NT2/D1 (cell line): ENCODE measurements at regions not wholly inside any gene's neighbourhood (a gene's known extent, or its start where the extent isn't known, plus 50 kb on each side); places are given as distances from the start of the nearest gene placed in this dataset.
"Not testable (repeated sequence)": the region's sequence is repeated elsewhere in the genome, so short reads cannot be mapped to it uniquely, and the experiment has no call there.

Experiments used
- DNase-seq: peaks from one replicate; pipeline ENCODE4 v3.0.0-alpha.2; 2011; ENCODE audit warnings: low read depth, low spot score
- H3K27me3 ChIP-seq: 2 replicates; pipeline ENCODE4 v1.6.0; 2011; ENCODE audit warnings: mild to moderate bottlenecking; ENCODE audit not compliant: insufficient read length, insufficient read depth
- H3K36me3 ChIP-seq: 2 replicates; pipeline ENCODE4 v1.6.1; 2011; ENCODE audit warnings: mild to moderate bottlenecking, low read length, mixed read lengths; ENCODE audit not compliant: insufficient read depth, insufficient read length
- H3K4me1 ChIP-seq: 2 replicates; pipeline ENCODE4 v1.5.1; 2011; ENCODE audit not compliant: insufficient read depth, insufficient read length
- H3K4me3 ChIP-seq: 2 replicates; pipeline ENCODE4 v1.5.1; 2011; ENCODE audit warnings: low read depth; ENCODE audit not compliant: insufficient read length
- H3K9ac ChIP-seq: 2 replicates; pipeline ENCODE4 v1.6.0; 2011; ENCODE audit warnings: low read depth; ENCODE audit not compliant: insufficient read length
- H3K9me3 ChIP-seq: 2 replicates; pipeline ENCODE4 v1.5.1; 2011; ENCODE audit warnings: mild to moderate bottlenecking, low read length; ENCODE audit not compliant: insufficient read depth
- SUZ12 ChIP-seq: IDR thresholded peaks from 2 replicates; pipeline ENCODE4 v1.6.1; 2011; ENCODE audit not compliant: insufficient read length, insufficient read depth; ENCODE audit errors: extremely low read depth
- YY1 ChIP-seq: IDR thresholded peaks from 2 replicates; pipeline ENCODE4 v1.6.1; 2011; ENCODE audit not compliant: insufficient read length, insufficient read depth
- ZNF274 ChIP-seq: IDR thresholded peaks from 2 replicates; pipeline ENCODE4 v1.6.1; 2011; ENCODE audit warnings: mild to moderate bottlenecking, low read depth, low read length

DNA sequence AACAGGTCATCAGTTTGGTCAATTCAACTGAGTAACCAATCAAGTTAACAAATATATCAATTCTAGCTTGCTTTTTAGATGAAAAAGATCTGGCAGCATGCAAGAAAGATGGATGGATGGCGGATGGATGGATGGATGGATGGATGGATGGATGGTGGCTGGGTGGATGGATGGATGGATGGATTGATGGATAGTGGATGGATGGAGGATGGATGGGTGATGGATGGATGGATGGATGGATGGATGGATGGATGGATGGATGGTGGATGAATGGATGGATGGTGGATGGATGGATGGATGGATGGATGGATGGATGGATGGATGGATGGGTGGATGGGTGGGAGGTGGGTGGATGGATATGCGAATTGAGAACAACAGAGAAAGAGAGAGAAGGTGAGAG, 303.7 kb upstream of the IGF1R start:
- DNase-seq = no peak
- Histone ChIP-seq H3K4me1 (no peaks in the 10 kb centered on the region), H3K9me3 (no peaks in the 10 kb centered on the region), H3K4me3 (no peak overlapping the region), H3K9ac (no peak overlapping the region), H3K27me3 (no peaks in the 10 kb centered on the region), H3K36me3 (no peaks in the 10 kb centered on the region)
- TF ChIP-seq SUZ12 (no peak), YY1 (no peak)

DNA sequence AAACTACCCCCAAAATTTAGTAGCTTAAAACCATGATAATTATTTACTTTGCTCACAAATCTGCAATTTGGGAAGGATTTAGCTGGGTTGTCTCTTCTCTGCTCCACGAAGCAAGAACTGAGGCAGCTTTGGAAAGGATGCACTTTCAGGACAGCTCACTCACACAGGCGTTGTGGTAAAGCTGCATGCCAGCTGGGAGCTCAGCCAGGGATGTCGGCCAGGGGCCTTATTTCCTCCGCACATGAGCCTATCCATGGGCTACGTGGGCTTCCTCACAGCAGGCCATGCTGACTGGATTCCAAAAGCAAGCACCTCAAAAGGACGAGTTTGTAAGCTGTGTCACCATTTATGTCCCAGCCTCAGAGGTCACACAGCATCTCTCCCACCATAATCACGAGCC, 301.3 kb upstream of the IGF1R start:
- DNase-seq = no peak
- no peak overlapping the region for H3K9ac ChIP-seq
- no peaks in the 10 kb centered on the region for H3K36me3 ChIP-seq
- H3K9me3 ChIP-seq = no peaks in the 10 kb centered on the region
- no peak overlapping the region for H3K4me3 ChIP-seq
- H3K27me3 ChIP-seq = no peaks in the 10 kb centered on the region
- TF ChIP-seq SUZ12 (no peak), ZNF274 (no peak), YY1 (no peak)
- H3K4me1 ChIP-seq = no peaks in the 10 kb centered on the region

DNA sequence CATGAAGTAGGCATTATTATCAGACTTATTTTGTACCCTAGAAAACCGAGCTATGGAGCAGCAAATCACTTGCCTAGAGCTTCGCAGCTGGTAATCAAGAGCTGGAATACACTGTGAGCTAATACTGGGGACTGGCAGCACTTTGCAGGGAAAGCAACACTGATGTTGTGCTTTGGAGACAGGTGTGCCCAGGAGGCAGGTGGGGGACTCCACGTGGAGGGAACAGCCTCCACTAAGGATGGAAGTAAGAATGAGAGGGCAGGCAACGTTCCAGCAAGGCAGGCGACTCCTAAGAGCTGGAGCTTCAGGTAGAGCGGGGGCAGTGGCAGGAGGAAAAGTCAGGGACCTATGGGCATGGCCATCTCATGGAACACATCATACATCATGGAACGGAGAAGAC, 300.5 kb upstream of the IGF1R start:
- H3K9ac ChIP-seq = no peak overlapping the region
- H3K27me3 ChIP-seq = no peaks in the 10 kb centered on the region
- no peaks in the 10 kb centered on the region for H3K4me1 ChIP-seq
- H3K4me3 ChIP-seq = no peak overlapping the region
- H3K36me3 ChIP-seq = no peaks in the 10 kb centered on the region
- TF ChIP-seq SUZ12 (no peak), ZNF274 (no peak)
- DNase-seq = no peak
- no peaks in the 10 kb centered on the region for H3K9me3 ChIP-seq

DNA sequence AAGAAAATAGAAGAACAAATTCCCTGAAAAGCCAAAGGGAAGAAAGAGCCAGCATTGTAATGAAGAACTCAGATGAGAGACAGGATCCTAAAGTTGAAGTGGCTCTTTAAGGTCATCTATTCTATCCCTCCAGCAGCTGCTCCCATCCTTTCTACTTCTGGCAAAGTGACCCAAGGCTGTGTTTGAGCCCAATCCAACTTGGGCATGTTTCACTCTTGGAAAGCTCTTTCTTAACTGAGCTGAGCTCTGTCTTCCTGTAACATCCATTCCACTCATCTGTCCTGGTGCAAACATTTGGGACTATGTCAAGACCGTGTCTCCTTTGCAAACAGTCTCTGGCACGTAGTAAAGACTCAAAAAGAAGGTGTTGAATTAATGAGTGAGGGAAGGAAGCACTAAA, 298.1 kb upstream of the IGF1R start:
- DNase-seq = no peak
- H3K9ac ChIP-seq = no peak overlapping the region
- TF ChIP-seq YY1 (no peak), ZNF274 (no peak), SUZ12 (no peak)
- no peaks in the 10 kb centered on the region for H3K27me3 ChIP-seq
- no peaks in the 10 kb centered on the region for H3K36me3 ChIP-seq
- no peaks in the 10 kb centered on the region for H3K4me1 ChIP-seq
- H3K4me3 ChIP-seq = no peak overlapping the region
- H3K9me3 ChIP-seq = peaks cover under 1% of the 10 kb centered on the region; the same call in 1 of the 2 replicates

DNA sequence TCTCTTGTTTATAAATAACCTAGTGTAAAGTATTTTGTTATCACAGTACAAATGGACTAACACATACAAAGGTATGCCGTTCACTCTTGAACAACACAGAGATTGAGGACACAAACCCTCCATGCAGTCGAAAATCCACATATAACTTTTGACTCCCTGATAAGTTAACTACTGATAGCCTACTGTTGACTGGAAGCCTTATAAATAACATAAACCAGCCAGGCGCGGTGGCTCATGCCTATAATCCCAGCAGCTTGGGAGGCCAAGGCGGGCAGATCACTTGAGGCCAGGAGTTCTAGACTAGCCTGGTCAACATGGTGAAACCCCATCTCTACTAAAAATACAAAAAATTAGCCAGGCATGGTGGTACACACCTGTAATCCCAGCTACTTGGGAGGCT, 290.1 kb upstream of the IGF1R start:
- not testable (repeated sequence) for H3K9me3 ChIP-seq, H3K27me3 ChIP-seq, H3K36me3 ChIP-seq, H3K9ac ChIP-seq, H3K4me3 ChIP-seq, DNase-seq, H3K4me1 ChIP-seq

GRCh38 chr15:98358971-98359370, 289.4 kb upstream of the IGF1R start:
- Histone ChIP-seq H3K4me3 (no peak overlapping the region), H3K27me3 (no peaks in the 10 kb centered on the region), H3K9ac (no peak overlapping the region), H3K4me1 (no peaks in the 10 kb centered on the region), H3K36me3 (no peaks in the 10 kb centered on the region), H3K9me3 (peaks cover 8% of the 10 kb centered on the region; the same call in 1 of the 2 replicates)
- DNase-seq = no peak
- no peak for TF ChIP-seq SUZ12
- TF ChIP-seq YY1 = no peak
- TF ChIP-seq ZNF274 = no peak

GRCh38 chr15:98363416-98363815, 284.9 kb upstream of the IGF1R start:
- no peak overlapping the region for H3K9ac ChIP-seq
- DNase-seq = no peak
- H3K4me1 ChIP-seq = no peaks in the 10 kb centered on the region
- no peaks in the 10 kb centered on the region for H3K36me3 ChIP-seq
- H3K9me3 ChIP-seq = no peaks in the 10 kb centered on the region
- TF ChIP-seq SUZ12 = no peak
- TF ChIP-seq YY1 = no peak
- no peak for TF ChIP-seq ZNF274
- no peaks in the 10 kb centered on the region for H3K27me3 ChIP-seq
- no peak overlapping the region for H3K4me3 ChIP-seq

- H3K4me3 ChIP-seq = no peak overlapping the region
- H3K27me3 ChIP-seq = no peaks in the 10 kb centered on the region
- no peaks in the 10 kb centered on the region for H3K9me3 ChIP-seq
- H3K36me3 ChIP-seq = no peaks in the 10 kb centered on the region
- H3K9ac ChIP-seq = no peak overlapping the region
- TF ChIP-seq SUZ12 (no peak), ZNF274 (no peak)
- no peak for DNase-seq
- H3K4me1 ChIP-seq = no peaks in the 10 kb centered on the region
Observed at GRCh38 chr15:98363955-98364354, 284.4 kb upstream of the IGF1R start.
